Stimulated activated CD8-positive, alpha-beta memory T cell treated with anti-CD3 and anti-CD28 coated beads, Interleukin-15, amount 100 ng/mL, for 24 hours (primary cell): ENCODE measurements at regions not wholly inside any gene's neighbourhood (a gene's known extent, or its start where the extent isn't known, plus 50 kb on each side); places are given as distances from the start of the nearest gene placed in this dataset.

ENCODE experiments used
- DNase-seq: peaks from one replicate; pipeline ENCODE4 v3.0.0-alpha.2; 2020; ENCODE audit warnings: low read depth

DNA sequence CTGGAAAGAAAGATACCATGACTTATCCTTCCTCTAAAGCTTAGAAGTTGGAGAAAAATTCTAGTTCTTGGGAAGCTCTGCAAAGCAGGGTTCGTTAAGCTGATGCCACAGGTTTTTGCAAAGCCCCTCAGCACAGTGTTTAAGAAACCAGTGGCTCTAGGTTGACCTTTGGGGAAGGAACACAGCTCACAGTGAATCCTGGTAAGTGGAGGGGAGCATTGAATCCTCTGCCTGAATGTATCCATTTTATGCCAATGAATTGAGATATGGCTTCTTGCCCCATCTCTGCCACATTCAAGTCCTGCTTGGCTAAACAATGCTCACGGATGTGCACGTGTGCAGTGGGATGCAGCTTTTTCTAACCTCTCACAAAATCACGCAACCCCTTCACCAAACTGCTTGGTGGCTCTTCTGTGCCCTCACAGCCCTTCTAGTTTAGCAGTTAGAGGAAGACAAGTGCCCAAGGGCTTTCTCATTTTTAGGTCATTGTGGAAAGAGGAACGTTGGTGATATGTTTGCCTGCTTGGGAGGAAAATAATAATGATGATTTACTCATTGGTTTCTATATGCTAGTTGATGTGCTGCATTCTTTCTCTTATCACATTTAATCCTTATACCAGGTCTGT lies 111.3 kb downstream of the DAD1 start:
- no peak for DNase-seq

- no peak for DNase-seq
Observed at GRCh38 chr14:22476887-22477286, 112.1 kb downstream of the DAD1 start.

- no peak for DNase-seq
Observed at GRCh38 chr14:22476005-22476751, 112.8 kb downstream of the DAD1 start.

- no peak for DNase-seq
Observed at GRCh38 chr14:22475381-22475780, 113.6 kb downstream of the DAD1 start.

GRCh38 chr14:22474730-22475351 lies 114.2 kb downstream of the DAD1 start:
- DNase-seq = no peak

GRCh38 chr14:22472935-22473854 lies 115.8 kb downstream of the DAD1 start:
- DNase-seq = no peak

GRCh38 chr14:22472466-22472865 lies 116.6 kb downstream of the DAD1 start:
- DNase-seq = no peak

- no peak for DNase-seq
Observed at GRCh38 chr14:22471545-22472121, 117.4 kb downstream of the DAD1 start.

- no peak for DNase-seq
Observed at GRCh38 chr14:22469538-22470303, 119.3 kb downstream of the DAD1 start.

DNA sequence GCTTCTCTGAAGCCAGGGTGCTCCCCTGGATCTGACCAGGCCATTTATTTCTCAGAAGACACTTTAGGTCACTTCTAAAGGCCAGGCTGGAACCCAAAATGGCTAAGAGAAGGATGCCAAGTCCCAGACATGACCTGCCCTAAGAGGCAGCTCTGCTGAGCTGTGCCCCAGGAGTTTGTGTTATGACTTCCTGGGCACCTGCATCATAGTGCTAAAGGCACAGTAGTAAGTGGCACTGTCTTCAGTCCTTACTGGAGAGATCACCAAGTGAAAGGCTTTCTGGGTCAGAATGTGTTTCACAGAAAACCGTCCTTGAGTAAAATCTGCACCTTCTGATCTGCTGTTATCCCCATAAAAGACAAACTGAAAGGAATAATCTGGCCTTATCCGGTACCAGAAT lies 120.2 kb downstream of the DAD1 start:
- DNase-seq = no peak

DNA sequence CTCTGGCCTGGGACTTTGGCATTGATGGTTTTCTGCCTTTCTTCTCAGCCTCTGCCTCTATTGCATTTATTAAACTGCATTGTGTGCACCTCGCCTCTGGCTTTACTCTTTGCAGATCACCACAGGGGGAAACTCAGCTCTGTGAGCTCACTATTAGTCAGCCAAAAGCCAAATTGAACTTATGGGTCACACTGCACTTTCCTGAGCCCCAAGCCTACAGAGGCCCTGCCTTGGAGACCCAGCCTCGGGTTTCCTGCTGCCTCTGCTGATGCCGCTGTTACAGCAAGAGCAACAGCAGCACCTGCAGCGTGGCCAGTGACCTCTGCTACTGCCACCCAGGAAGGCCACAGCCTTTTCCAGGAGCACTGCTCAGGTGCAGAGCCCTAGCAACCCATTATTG lies 122.5 kb downstream of the DAD1 start:
- no peak for DNase-seq

- DNase-seq = no peak
Observed at GRCh38 chr14:22465201-22465840, 123.7 kb downstream of the DAD1 start.

GRCh38 chr14:22464422-22465142 lies 124.4 kb downstream of the DAD1 start:
- DNase-seq = no peak

DNA sequence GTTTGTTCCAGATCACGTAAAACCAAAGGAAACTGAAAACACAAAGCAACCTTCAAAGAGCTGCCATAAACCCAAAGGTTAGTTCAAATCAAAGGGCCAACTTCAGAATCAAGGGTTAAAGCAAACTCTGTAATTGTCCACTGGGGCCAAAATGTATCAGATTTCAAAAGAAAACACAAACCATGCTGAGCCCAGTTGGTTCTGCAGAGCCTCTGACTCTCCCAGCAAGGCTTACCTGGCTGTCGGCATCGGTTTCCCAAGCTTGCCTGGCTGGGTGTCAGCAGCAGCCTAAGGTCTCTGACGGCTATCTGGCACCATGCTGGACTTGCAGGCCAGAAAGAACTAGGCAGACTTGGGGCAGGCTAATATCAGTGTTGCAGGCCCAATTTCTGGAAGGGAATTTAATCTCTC lies 125.3 kb downstream of the DAD1 start:
- no peak for DNase-seq

- DNase-seq = no peak
Observed at GRCh38 chr14:22462923-22463322, 126.1 kb downstream of the DAD1 start.

DNA sequence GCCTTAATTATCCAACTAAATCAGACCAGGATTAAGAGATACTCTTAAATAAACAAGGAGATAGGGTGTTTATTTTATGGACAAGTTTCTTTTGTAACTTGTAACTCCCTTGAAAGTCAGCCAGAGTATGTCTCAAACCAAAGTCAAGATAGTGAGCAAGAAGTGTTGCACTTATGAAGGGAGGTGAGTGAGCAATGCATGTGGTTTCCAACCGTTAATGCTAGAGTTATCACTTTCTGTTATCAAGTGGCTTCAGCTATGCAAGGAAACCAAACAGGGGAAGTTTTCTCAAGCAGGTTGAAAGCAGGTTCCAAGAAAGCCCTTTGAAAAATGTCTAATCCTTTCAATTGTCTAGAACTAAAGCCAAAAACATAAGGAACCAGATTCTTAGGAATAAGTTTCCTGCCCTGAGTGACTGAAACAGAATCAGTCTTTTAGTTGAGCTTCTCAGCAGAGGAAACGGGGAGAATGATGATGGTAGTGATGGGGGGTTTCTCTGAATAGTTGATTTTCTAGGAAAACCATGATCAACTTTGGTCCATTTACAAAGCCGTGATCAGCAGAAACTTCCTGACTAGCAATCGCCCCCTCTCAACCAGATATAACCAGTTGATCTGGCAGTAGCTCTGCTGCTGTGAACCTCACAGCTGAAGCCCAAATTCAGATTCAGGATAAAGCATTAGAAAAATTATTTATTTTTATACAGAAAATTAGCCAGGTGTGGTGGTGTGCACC lies 128.4 kb downstream of the DAD1 start:
- no peak for DNase-seq

- no peak for DNase-seq
Observed at GRCh38 chr14:22458737-22459136, 130.3 kb downstream of the DAD1 start.

GRCh38 chr14:22456998-22457594 lies 131.9 kb downstream of the DAD1 start:
- no peak for DNase-seq

DNA sequence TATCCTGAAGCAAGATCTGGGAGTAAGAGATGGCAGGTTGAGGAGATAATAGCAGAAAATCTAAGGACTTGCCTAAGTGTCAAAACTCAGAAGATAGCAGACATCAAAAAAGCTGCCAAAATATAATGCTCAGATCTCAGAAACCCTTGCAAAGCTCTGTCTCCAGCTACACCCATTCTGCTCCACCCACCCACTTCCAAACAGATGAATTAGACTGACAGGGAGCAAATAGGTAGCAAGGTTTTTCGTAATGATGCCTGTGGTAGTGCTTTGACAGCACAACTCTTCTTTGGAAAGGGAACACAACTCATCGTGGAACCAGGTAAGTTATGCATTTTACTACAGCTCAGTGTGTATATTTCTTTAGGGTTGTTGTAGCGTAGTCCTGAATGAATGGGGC lies 132.6 kb downstream of the DAD1 start:
- no peak for DNase-seq
